HCT116 (cell line): ENCODE measurements at regions not wholly inside any gene's neighbourhood (a gene's known extent, or its start where the extent isn't known, plus 50 kb on each side); places are given as distances from the start of the nearest gene placed in this dataset.

Experiments used
- ATAC-seq: fragments of 200-7000 bp; cut with Tn5 transposase; 2 replicates; pipeline ENCODE4 v1.9.1; 2020; ENCODE audit warnings: mild to moderate bottlenecking, moderate library complexity
- BruUV-seq: library from RNA; stranded (reverse); fragments of 400-500 nt; replicated peaks from 2 replicates; lab custom pipeline; 2021; lab: Mats Ljungman, UMichigan
- CTCF ChIA-PET: fragments of 300-600 bp; sonication (Branson Sonifier 250); formaldehyde crosslinking; loops from one replicate; lab custom pipeline; 2021; ENCODE audit warnings: antibody characterized with exemption; lab: Charles Lee
- POLR2A ChIA-PET: fragments of 300-600, 350-600 bp; sonication (Branson Sonifier 250); formaldehyde crosslinking; loops from one replicate; lab custom pipeline; 2021; ENCODE audit warnings: antibody characterized with exemption; lab: Charles Lee
- RAD21 ChIA-PET, 2 experiments: fragments of 300-600 bp; sonication (Branson Sonifier 250); formaldehyde crosslinking; loops; one replicate each; lab custom pipeline; 2023; ENCODE audit warnings: low total read pairs in 2 of 2; ENCODE audit not compliant: uncharacterized antibody in 2 of 2, unreplicated experiment in 2 of 2, low non-redundant PET in 1 of 2; lab: Charles Lee
- DNase-seq: peaks from one replicate; pipeline ENCODE4 v3.0.0-alpha.2; 2010; ENCODE audit warnings: low read depth, low spot score
- H2AFZ ChIP-seq: fragments of 200-600 bp; shearing (Covaris generic), sonication (generic); 2 replicates; pipeline ENCODE4 v1.6.1; 2017; ENCODE audit warnings: low read depth, mixed run types, mixed read lengths, antibody characterized with exemption, low read length; ENCODE audit not compliant: poor library complexity, severe bottlenecking
- H3K27ac ChIP-seq: 2 replicates; pipeline ENCODE4 v1.5.1; 2012; ENCODE audit warnings: low read depth, low read length
- H3K27me3 ChIP-seq: fragments of 200-600 bp; sonication (generic); 2 replicates; pipeline ENCODE4 v1.6.1; 2016; ENCODE audit warnings: mixed run types, low read length, mixed read lengths; ENCODE audit not compliant: insufficient read depth
- H3K36me3 ChIP-seq, 2 experiments: fragments of 200-500 bp in 1 of 2; fragments of 200-600 bp in 1 of 2; sonication (Bioruptor generic) in 1 of 2; sonication (generic) in 1 of 2; 2 replicates each; pipeline versions ENCODE4 v1.5.1 to v1.6.1; 2014 to 2016; ENCODE audit warnings: low read length in 2 of 2, inconsistent platforms in 1 of 2, mixed read lengths in 1 of 2, mixed run types in 1 of 2; ENCODE audit not compliant: insufficient read depth in 2 of 2, control insufficient read depth in 1 of 2
- H3K4me1 ChIP-seq, 2 experiments: fragments of 200-600 bp in 1 of 2; sonication (generic) in 1 of 2; 2 replicates each; pipeline versions ENCODE4 v1.5.1 to v1.6.1; 2012 to 2017; ENCODE audit warnings: low read length in 2 of 2, inconsistent platforms in 1 of 2, mild to moderate bottlenecking in 1 of 2, mixed read lengths in 1 of 2, mixed run types in 1 of 2, moderate library complexity in 1 of 2; ENCODE audit not compliant: insufficient read depth in 2 of 2, control insufficient read depth in 1 of 2
- H3K4me2 ChIP-seq: fragments of 200-600 bp; sonication (generic); 2 replicates; pipeline ENCODE4 v1.6.1; 2017; ENCODE audit warnings: mixed run types, low read length, mixed read lengths
- H3K4me3 ChIP-seq, 2 experiments: fragments of 200-600 bp in 1 of 2; sonication (generic) in 1 of 2; replicated peaks in 1 of 2; 2 replicates each; pipeline ENCODE4 v1.5.1; 2011 to 2016; ENCODE audit warnings: low read length in 2 of 2, control low read depth in 1 of 2, low read depth in 1 of 2, mild to moderate bottlenecking in 1 of 2, mixed read lengths in 1 of 2, mixed run types in 1 of 2
- H3K79me2 ChIP-seq: fragments of 200-600 bp; sonication (generic); 2 replicates; pipeline ENCODE4 v1.6.1; 2017; ENCODE audit warnings: mild to moderate bottlenecking, mixed run types, low read length, moderate library complexity, mixed read lengths; ENCODE audit not compliant: insufficient read depth
- H3K9ac ChIP-seq: fragments of 200-600 bp; sonication (generic); 2 replicates; pipeline ENCODE4 v1.6.1; 2016; ENCODE audit warnings: low read length, mixed read lengths
- H3K9me2 ChIP-seq: fragments of 200-600 bp; sonication (generic), shearing (Covaris generic); 2 replicates; pipeline ENCODE4 v1.6.1; 2017; ENCODE audit warnings: mixed run types, mild to moderate bottlenecking, moderate library complexity; ENCODE audit not compliant: insufficient read depth
- H3K9me3 ChIP-seq, 2 experiments: fragments of 200-500 bp in 1 of 2; fragments of 200-600 bp in 1 of 2; sonication (Bioruptor generic) in 1 of 2; sonication (generic) in 1 of 2; 2 replicates each; pipeline ENCODE4 v1.6.1; 2014 to 2017; ENCODE audit warnings: low read length in 2 of 2, mixed read lengths in 2 of 2, inconsistent platforms in 1 of 2, low read depth in 1 of 2, mild to moderate bottlenecking in 1 of 2, mixed run types in 1 of 2, moderate library complexity in 1 of 2; ENCODE audit not compliant: control insufficient read depth in 1 of 2, insufficient read depth in 1 of 2
- H4K20me1 ChIP-seq: fragments of 200-600 bp; sonication (generic), shearing (Covaris generic); 2 replicates; pipeline ENCODE4 v1.6.1; 2017; ENCODE audit warnings: mixed run types, mild to moderate bottlenecking, moderate library complexity; ENCODE audit not compliant: insufficient read depth
- ATF3 ChIP-seq: IDR thresholded peaks from 2 replicates; pipeline ENCODE4 v1.6.1; 2012
- CTCF ChIP-seq, 3 experiments: fragments of 200-600 bp in 1 of 3; sonication (generic) in 1 of 3; IDR thresholded peaks in 2 of 3; conservative IDR thresholded peaks in 1 of 3; 2 replicates each; pipeline ENCODE4 v1.5.1; 2012 to 2017; ENCODE audit warnings: low read depth in 2 of 3, low read length in 2 of 3, antibody characterized with exemption in 1 of 3, borderline replicate concordance in 1 of 3, control low read depth in 1 of 3, mild to moderate bottlenecking in 1 of 3, mixed read lengths in 1 of 3, mixed run types in 1 of 3, moderate library complexity in 1 of 3; ENCODE audit not compliant: insufficient read depth in 1 of 3
- EGR1 ChIP-seq: IDR thresholded peaks from 2 replicates; pipeline ENCODE4 v1.6.1; 2012; ENCODE audit warnings: low read depth
- EZH2 ChIP-seq: fragments of 200-600 bp; sonication (generic); IDR thresholded peaks from 2 replicates; pipeline ENCODE4 v1.6.1; 2017; ENCODE audit warnings: antibody characterized with exemption, mixed run types
- JUND ChIP-seq: IDR thresholded peaks from 2 replicates; pipeline ENCODE4 v1.6.1; 2012
- MAX ChIP-seq: IDR thresholded peaks from 2 replicates; pipeline ENCODE4 v1.6.1; 2012
- POLR2AphosphoS5 ChIP-seq: IDR thresholded peaks from 2 replicates; pipeline ENCODE4 v1.6.1; 2011; ENCODE audit warnings: mild to moderate bottlenecking, low read depth, low read length, moderate library complexity
- RAD21 ChIP-seq: IDR thresholded peaks from 2 replicates; pipeline ENCODE4 v1.6.1; 2012; ENCODE audit warnings: low read depth, mild to moderate bottlenecking
- REST ChIP-seq: IDR thresholded peaks from 2 replicates; pipeline ENCODE4 v1.6.1; 2012; ENCODE audit warnings: low read depth
- SP1 ChIP-seq: IDR thresholded peaks from 2 replicates; pipeline ENCODE4 v1.6.1; 2012; ENCODE audit warnings: low read depth
- TCF7L2 ChIP-seq: IDR thresholded peaks from 2 replicates; pipeline ENCODE4 v1.7.0; 2011; ENCODE audit warnings: borderline replicate concordance, inconsistent platforms; ENCODE audit not compliant: insufficient read depth, insufficient read length; ENCODE audit errors: extremely low read depth
- YY1 ChIP-seq: IDR thresholded peaks from 2 replicates; pipeline ENCODE4 v1.6.1; 2011; ENCODE audit warnings: low read length, low read depth, moderate library complexity, mild to moderate bottlenecking; ENCODE audit not compliant: insufficient replicate concordance; ENCODE audit errors: extremely low read depth
- ZBTB33 ChIP-seq: IDR thresholded peaks from 2 replicates; pipeline ENCODE4 v1.6.1; 2011; ENCODE audit warnings: mild to moderate bottlenecking, low read length, moderate library complexity; ENCODE audit not compliant: insufficient replicate concordance; ENCODE audit errors: extremely low read depth
- ZFX ChIP-seq: fragments of 450-650 bp; IDR thresholded peaks from 2 replicates; pipeline ENCODE4 v1.6.1; 2017
- ZNF274 ChIP-seq: fragments of 200-500 bp; sonication (Bioruptor generic); IDR thresholded peaks from 2 replicates; pipeline ENCODE4 v1.6.1; 2014; ENCODE audit warnings: mild to moderate bottlenecking, low read depth, low read length, inconsistent platforms
- intact Hi-C: fragments of 100-400 bp; cut with micrococcal nuclease; formaldehyde crosslinking; loops from 2 replicates; pipeline ENCODE4 v1.10.0; 2022

GRCh38 chr17:33561569-33562334, 268.7 kb upstream of the ASIC2 start:
- Histone ChIP-seq H3K27ac (no peak overlapping the region), H3K27me3 (no peaks in the 10 kb centered on the region), H3K36me3 (no peaks in the 10 kb centered on the region), H3K4me3 (no peak overlapping the region), H3K4me2 (no peak overlapping the region), H3K9ac (no peak overlapping the region), H2AFZ (no peak overlapping the region), H3K4me1 (no peaks in the 10 kb centered on the region), H3K9me2 (no peaks in the 10 kb centered on the region), H4K20me1 (no peaks in the 10 kb centered on the region), H3K79me2 (no peaks in the 10 kb centered on the region), H3K9me3 (peaks cover 0 to 12% of the 10 kb centered on the region in 2 experiments; a peak in 2 of 4 replicates)
- BruUV-seq, result no TSS peak
- ATAC-seq (no peak), DNase-seq (no peak)
- RAD21 ChIA-PET, result no interaction called here
- POLR2A ChIA-PET, result no interaction called here
- CTCF ChIA-PET, result no interaction called here
- no peak for TF ChIP-seq ZBTB33
- no peak for TF ChIP-seq TCF7L2
- no peak for TF ChIP-seq JUND
- TF ChIP-seq ZFX, result no peak
- TF ChIP-seq CTCF (IDR thresholded peaks at IDR 0.05 in 2 of 3, conservative IDR thresholded peaks at IDR 0.05 in 1 of 3; ENCODE audit: borderline replicate concordance in 1 of 3, insufficient read depth in 1 of 3, low read depth in 2 of 3, low read length in 2 of 3), result no peak
- no peak for TF ChIP-seq SP1
- no peak for TF ChIP-seq REST
- no peak for TF ChIP-seq EGR1
- TF ChIP-seq EZH2, result no peak
- TF ChIP-seq ATF3, result no peak
- TF ChIP-seq ZNF274, result no peak
- TF ChIP-seq MAX, result no peak
- TF ChIP-seq RAD21, result no peak
- TF ChIP-seq POLR2AphosphoS5, result no peak
- TF ChIP-seq YY1, result no peak
- intact Hi-C loops, result no loop called here
